Lower leg skin (tissue), 4 donors: ENCODE measurements at regions not wholly inside any gene's neighbourhood (a gene's known extent, or its start where the extent isn't known, plus 50 kb on each side); places are given as distances from the start of the nearest gene placed in this dataset.

Experiments
- DNase-seq, 2 donors: peaks; one replicate each; pipeline ENCODE4 v3.0.0-alpha.2; 2019; ENCODE audit warnings: low spot score in 2 of 2
- H3K4me3 ChIP-seq: fragments of 200-600 bp; sonication (generic); 2 replicates; pipeline ENCODE4 v1.5.1; 2017; ENCODE audit warnings: mild to moderate bottlenecking, low read depth; ENCODE audit not compliant: poor library complexity, severe bottlenecking
- POLR2A ChIP-seq, 2 donors: fragments of 450-650 bp; IDR thresholded peaks; one replicate each; pipeline ENCODE4 v1.6.1; 2016 to 2017; ENCODE audit warnings: antibody characterized with exemption in 2 of 2, mild to moderate bottlenecking in 1 of 2, moderate library complexity in 1 of 2
- WGBS, 2 donors: methylation state at CpG; one replicate each; pipeline ENCODE4 v1.1.5; 2018; 5-methylcytosine and 5-hydroxymethylcytosine counted together
- intact Hi-C: fragments of 100-400 bp; cut with DNase I; formaldehyde crosslinking; loops from one replicate; pipeline ENCODE4 v1.15.0; 2023; ENCODE audit warnings: low total_unique reads
- TF ChIP-seq, protein P1 (sequence below), 3 donors: fragments of 450-650 bp; IDR thresholded peaks; one replicate each; pipeline ENCODE4 v1.5.1; 2016; ENCODE audit warnings: antibody characterized with exemption in 3 of 3, mild to moderate bottlenecking in 3 of 3, moderate library complexity in 2 of 3

DNA sequence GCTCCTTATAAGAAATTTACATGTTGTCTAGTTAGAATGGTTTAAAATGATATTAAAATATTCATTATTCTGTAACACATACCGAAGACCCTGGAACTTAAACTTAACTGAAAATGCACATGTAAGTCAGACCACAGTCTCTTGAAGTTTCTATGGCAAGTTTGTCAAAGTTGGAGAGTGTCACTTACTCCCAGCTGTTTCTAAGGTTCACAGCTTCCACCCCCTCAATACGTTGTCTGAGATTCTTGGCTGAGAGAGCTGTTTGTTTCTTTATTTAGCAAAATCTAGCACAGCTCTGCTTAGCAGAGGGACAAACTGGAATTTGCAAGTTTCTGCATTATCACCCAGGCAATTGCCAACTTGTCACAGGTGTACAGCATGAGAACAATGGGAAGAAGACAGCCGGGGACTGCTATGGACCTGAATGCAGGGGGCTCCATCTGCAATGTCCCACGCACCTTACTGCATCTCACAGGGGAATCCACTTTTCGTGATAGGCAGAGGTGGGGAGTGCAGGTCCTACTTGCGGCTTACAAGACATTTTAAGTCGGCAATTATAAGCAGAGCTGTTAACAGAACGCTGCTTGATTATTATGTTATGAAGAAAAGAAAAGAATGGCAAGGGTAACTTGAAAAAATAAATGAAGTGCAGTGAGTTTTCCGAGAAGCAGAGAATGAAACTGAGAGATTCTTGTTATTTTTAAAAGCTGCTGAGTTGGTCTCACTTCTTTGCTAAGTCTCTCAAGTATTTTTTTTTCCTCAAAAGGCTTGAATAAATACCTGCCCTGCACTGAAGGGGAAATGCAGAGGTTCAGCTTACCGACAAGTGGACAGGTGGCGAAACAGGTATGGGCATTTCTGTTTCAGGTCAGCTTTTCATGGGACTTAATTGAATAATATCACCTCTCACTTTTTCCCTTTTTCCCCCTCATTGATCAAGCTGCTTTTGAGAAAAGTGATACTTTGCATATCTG is 1072.1 kb upstream of the FANCL start:
- H3K4me3 ChIP-seq: no peak overlapping the region
- intact Hi-C loops: no loop called here
- 73 to 78% methylated on average over 11 of the region's 11 CpGs for WGBS, 2 donors
- no peak for DNase-seq
- TF ChIP-seq, protein P1, sequence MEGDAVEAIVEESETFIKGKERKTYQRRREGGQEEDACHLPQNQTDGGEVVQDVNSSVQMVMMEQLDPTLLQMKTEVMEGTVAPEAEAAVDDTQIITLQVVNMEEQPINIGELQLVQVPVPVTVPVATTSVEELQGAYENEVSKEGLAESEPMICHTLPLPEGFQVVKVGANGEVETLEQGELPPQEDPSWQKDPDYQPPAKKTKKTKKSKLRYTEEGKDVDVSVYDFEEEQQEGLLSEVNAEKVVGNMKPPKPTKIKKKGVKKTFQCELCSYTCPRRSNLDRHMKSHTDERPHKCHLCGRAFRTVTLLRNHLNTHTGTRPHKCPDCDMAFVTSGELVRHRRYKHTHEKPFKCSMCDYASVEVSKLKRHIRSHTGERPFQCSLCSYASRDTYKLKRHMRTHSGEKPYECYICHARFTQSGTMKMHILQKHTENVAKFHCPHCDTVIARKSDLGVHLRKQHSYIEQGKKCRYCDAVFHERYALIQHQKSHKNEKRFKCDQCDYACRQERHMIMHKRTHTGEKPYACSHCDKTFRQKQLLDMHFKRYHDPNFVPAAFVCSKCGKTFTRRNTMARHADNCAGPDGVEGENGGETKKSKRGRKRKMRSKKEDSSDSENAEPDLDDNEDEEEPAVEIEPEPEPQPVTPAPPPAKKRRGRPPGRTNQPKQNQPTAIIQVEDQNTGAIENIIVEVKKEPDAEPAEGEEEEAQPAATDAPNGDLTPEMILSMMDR (IDR thresholded peaks at IDR 0.05): no peak
- no peak for TF ChIP-seq POLR2A (IDR thresholded peaks at IDR 0.05)

DNA sequence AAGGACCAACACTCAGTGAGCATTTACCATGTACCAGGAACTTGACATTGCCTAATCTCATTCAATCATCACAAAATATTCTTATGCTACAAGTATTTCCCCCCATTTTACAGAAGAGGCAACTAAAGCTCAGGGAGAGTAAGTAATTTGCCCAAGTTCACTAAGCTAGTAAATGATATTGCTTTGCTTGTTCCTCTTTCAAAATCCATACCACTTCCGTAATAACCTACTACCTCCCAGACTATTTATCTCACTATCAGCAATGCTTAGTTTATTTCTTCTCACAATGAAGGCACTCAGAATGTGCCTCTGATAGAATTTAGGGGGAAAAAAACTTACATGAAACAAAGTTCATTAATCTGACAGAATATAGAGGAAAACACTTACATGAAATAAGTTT is 1070.9 kb upstream of the FANCL start:
- intact Hi-C loops: no loop called here
- DNase-seq: no peak

DNA sequence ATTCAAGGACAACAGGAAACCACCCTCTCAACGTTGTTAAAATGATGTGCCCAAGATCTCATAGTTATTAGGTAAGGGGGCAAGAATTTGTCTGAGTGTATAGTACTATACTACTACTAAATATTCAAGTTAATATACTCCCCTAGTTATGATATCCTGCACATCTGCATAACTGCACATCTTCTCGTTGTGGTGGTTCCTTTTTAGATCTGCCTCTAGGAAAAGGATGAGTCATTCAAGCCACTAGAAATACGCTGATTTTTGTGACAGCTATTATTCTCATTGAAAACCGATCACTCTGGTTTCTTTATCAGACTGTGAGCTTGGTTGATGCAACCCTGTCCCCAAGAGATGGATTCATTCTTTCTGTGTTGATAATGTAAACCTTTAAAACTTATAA is 1067.0 kb upstream of the FANCL start:
- TF ChIP-seq, protein P1 (IDR thresholded peaks at IDR 0.05): no peak
- no peak for TF ChIP-seq POLR2A (IDR thresholded peaks at IDR 0.05)
- H3K4me3 ChIP-seq: no peak overlapping the region
- 33 to 39% methylated on average over 4 of the region's 4 CpGs for WGBS, 2 donors
- DNase-seq: no peak
- intact Hi-C loops: no loop called here

More for the DNA sequence above, 1070.9 kb upstream of the FANCL start:
- 77 to 82% methylated on average over 1 of the region's 1 CpG for WGBS, 2 donors
- no peak overlapping the region for H3K4me3 ChIP-seq
- no peak for TF ChIP-seq POLR2A (IDR thresholded peaks at IDR 0.05)
- TF ChIP-seq, protein P1 (IDR thresholded peaks at IDR 0.05): no peak

DNA sequence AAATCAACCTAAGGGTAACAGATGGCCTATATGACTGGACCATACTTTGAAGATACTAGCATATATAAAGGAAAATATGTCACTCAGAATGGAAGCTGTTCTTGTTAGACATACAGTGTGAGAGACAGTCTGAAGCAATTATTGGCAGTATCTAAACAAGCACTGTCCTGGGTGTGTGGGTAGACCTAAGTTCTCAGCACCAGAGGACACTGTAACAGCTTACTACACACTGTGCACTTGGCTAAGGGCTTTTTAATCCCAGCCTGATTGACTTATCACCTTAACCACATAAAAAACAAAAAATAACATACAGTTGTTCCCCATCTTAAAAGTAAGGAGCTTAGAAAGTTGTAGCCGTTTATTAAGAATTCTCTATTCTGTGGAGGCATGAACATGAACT is 1066.1 kb upstream of the FANCL start:
- no peak for TF ChIP-seq POLR2A (IDR thresholded peaks at IDR 0.05)
- TF ChIP-seq, protein P1 (IDR thresholded peaks at IDR 0.05): no peak
- WGBS, 2 donors: 86 to 89% methylated on average over 1 of the region's 1 CpG
- no peak for DNase-seq
- no peak overlapping the region for H3K4me3 ChIP-seq
- intact Hi-C loops: no loop called here

DNA sequence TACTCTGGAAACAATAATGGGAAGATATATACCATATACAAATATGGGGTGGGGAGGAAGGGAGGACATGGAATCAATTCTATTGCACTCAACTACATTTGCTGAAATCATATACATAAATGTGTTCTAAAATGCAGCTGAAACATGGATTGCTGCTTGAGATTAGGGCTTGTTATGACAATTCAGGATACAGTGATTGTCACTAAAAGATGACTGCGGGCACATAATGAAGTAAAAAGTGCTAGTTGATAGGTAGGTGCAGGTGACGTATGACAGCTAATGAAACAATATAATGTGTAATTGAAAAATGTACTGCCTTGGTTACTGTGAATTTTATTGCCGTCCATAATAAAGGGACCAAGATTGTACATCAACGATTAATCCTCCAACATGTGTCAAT is 1062.1 kb upstream of the FANCL start:
- intact Hi-C loops: no loop called here
- H3K4me3 ChIP-seq: no peak overlapping the region
- no peak for DNase-seq
- TF ChIP-seq, protein P1 (IDR thresholded peaks at IDR 0.05): no peak
- TF ChIP-seq POLR2A (IDR thresholded peaks at IDR 0.05): no peak
- 93 to 98% methylated on average over 4 of the region's 4 CpGs for WGBS, 2 donors
